Neural cell (in vitro differentiated cells): ENCODE measurements at regions not wholly inside any gene's neighbourhood (a gene's known extent, or its start where the extent isn't known, plus 50 kb on each side); places are given as distances from the start of the nearest gene placed in this dataset.

ENCODE experiments used
- H2AFZ ChIP-seq: fragments of 200-600, 300-800 bp; sonication (generic), shearing (Covaris generic); 2 replicates; pipeline ENCODE4 v1.6.0; 2014; ENCODE audit warnings: low read depth, mild to moderate bottlenecking, antibody characterized with exemption, low read length, moderate library complexity
- H3F3A ChIP-seq: fragments of 200-600 bp; shearing (Covaris generic); 2 replicates; pipeline ENCODE4 v1.6.1; 2016; ENCODE audit warnings: mild to moderate bottlenecking, moderate library complexity, mixed read lengths, antibody characterized with exemption, low read length; ENCODE audit not compliant: insufficient read depth, poor library complexity, severe bottlenecking
- H3K27ac ChIP-seq: fragments of 200-600, 300-800 bp; sonication (generic), shearing (Covaris generic); 2 replicates; pipeline ENCODE4 v1.5.1; 2014; ENCODE audit warnings: mild to moderate bottlenecking, low read length, moderate library complexity
- H3K27me3 ChIP-seq: fragments of 300-800, 200-600 bp; sonication (generic), shearing (Covaris generic); 2 replicates; pipeline ENCODE4 v1.6.0; 2014; ENCODE audit warnings: mild to moderate bottlenecking, low read depth, low read length, moderate library complexity; ENCODE audit not compliant: insufficient read depth
- H3K36me3 ChIP-seq: fragments of 300-800, 200-600 bp; sonication (generic), shearing (Covaris generic); 2 replicates; pipeline ENCODE4 v1.5.1; 2014; ENCODE audit warnings: mild to moderate bottlenecking, antibody characterized with exemption, low read length, moderate library complexity; ENCODE audit not compliant: insufficient read depth
- H3K4me2 ChIP-seq: fragments of 300-800, 200-600 bp; sonication (generic), shearing (Covaris generic); 2 replicates; pipeline ENCODE4 v1.6.0; 2014; ENCODE audit warnings: mild to moderate bottlenecking, low read length
- H3K4me3 ChIP-seq: fragments of 300-800, 200-600 bp; sonication (generic), shearing (Covaris generic); 2 replicates; pipeline ENCODE4 v1.5.1; 2014; ENCODE audit warnings: mild to moderate bottlenecking, low read length, moderate library complexity
- H3K79me2 ChIP-seq: fragments of 200-600 bp; shearing (Covaris generic); replicated peaks from 2 replicates; pipeline ENCODE4 v1.6.0; 2014; ENCODE audit warnings: mild to moderate bottlenecking, low read length, moderate library complexity; ENCODE audit not compliant: insufficient read depth
- H3K9ac ChIP-seq: fragments of 300-800, 200-600 bp; sonication (generic), shearing (Covaris generic); 2 replicates; pipeline ENCODE4 v1.6.1; 2016; ENCODE audit warnings: mild to moderate bottlenecking, low read length, mixed read lengths
- H3K9me2 ChIP-seq: fragments of 200-600 bp; shearing (Covaris generic); 2 replicates; pipeline ENCODE4 v1.6.1; 2016; ENCODE audit warnings: mild to moderate bottlenecking, low read length, mixed read lengths; ENCODE audit not compliant: insufficient read depth
- H3K9me3 ChIP-seq: fragments of 200-600, 300-800 bp; sonication (generic), shearing (Covaris generic); 2 replicates; pipeline ENCODE4 v1.6.1; 2016; ENCODE audit warnings: mild to moderate bottlenecking, mixed run types, low read length, moderate library complexity, mixed read lengths
- H4K20me1 ChIP-seq: fragments of 200-600 bp; shearing (Covaris generic); 2 replicates; pipeline ENCODE4 v1.6.1; 2016; ENCODE audit warnings: mild to moderate bottlenecking, mixed run types; ENCODE audit not compliant: insufficient read depth
- CTCF ChIP-seq: fragments of 450-650 bp; IDR thresholded peaks from 2 replicates; pipeline ENCODE4 v1.5.1; 2014; ENCODE audit warnings: antibody characterized with exemption, mild to moderate bottlenecking, moderate library complexity; ENCODE audit not compliant: poor library complexity, severe bottlenecking
- EP300 ChIP-seq: fragments of 450-650 bp; conservative IDR thresholded peaks from 2 replicates; pipeline ENCODE4 v1.6.1; 2014; ENCODE audit warnings: antibody characterized with exemption, mild to moderate bottlenecking, moderate library complexity; ENCODE audit not compliant: poor library complexity, severe bottlenecking
- EZH2 ChIP-seq: fragments of 200-600, 300-800 bp; shearing (Covaris generic), sonication (generic); IDR thresholded peaks from 2 replicates; pipeline ENCODE4 v1.6.1; 2014; ENCODE audit warnings: antibody characterized with exemption, low read length, borderline replicate concordance, mild to moderate bottlenecking; ENCODE audit not compliant: insufficient read depth, poor library complexity, severe bottlenecking
- MXI1 ChIP-seq: fragments of 450-650 bp; conservative IDR thresholded peaks from 2 replicates; pipeline ENCODE4 v1.6.1; 2014; ENCODE audit warnings: antibody characterized with exemption, mild to moderate bottlenecking; ENCODE audit not compliant: poor library complexity, severe bottlenecking
- POLR2AphosphoS5 ChIP-seq: IDR thresholded peaks from 2 replicates; pipeline ENCODE4 v1.6.1; 2012
- RAD21 ChIP-seq: fragments of 450-650 bp; conservative IDR thresholded peaks from 2 replicates; pipeline ENCODE4 v1.6.1; 2014; ENCODE audit warnings: antibody characterized with exemption, mild to moderate bottlenecking, moderate library complexity
- REST ChIP-seq: IDR thresholded peaks from 2 replicates; pipeline ENCODE4 v1.6.1; 2012; ENCODE audit warnings: borderline replicate concordance
- SMC3 ChIP-seq: fragments of 450-650 bp; conservative IDR thresholded peaks from 2 replicates; pipeline ENCODE4 v1.6.1; 2014; ENCODE audit warnings: antibody characterized with exemption, mild to moderate bottlenecking, moderate library complexity; ENCODE audit not compliant: poor library complexity
- TAF1 ChIP-seq: IDR thresholded peaks from 2 replicates; pipeline ENCODE4 v1.6.1; 2012; ENCODE audit warnings: low read depth

GRCh38 chr5:152838241-152838786 is 433.2 kb upstream of the NMUR2 start:
- no peaks in the 10 kb centered on the region for H3K9me2 ChIP-seq
- H3K9me3 ChIP-seq: no peaks in the 10 kb centered on the region
- H3K4me3 ChIP-seq: no peak overlapping the region
- no peak overlapping the region for H3K9ac ChIP-seq
- no peaks in the 10 kb centered on the region for H3K36me3 ChIP-seq
- H3K27me3 ChIP-seq: no peaks in the 10 kb centered on the region
- no peaks in the 10 kb centered on the region for H4K20me1 ChIP-seq
- H3F3A ChIP-seq: no peaks in the 10 kb centered on the region
- no peaks in the 10 kb centered on the region for H3K79me2 ChIP-seq
- no peak overlapping the region for H2AFZ ChIP-seq
- H3K4me2 ChIP-seq: no peak overlapping the region
- no peak overlapping the region for H3K27ac ChIP-seq
- TF ChIP-seq MXI1: no peak
- no peak for TF ChIP-seq TAF1
- no peak for TF ChIP-seq CTCF
- TF ChIP-seq EZH2: no peak
- no peak for TF ChIP-seq SMC3
- TF ChIP-seq POLR2AphosphoS5: no peak
- no peak for TF ChIP-seq RAD21
- TF ChIP-seq EP300: no peak
- TF ChIP-seq REST: no peak

GRCh38 chr5:152844713-152845112 is 439.6 kb upstream of the NMUR2 start:
- no peak for TF ChIP-seq SMC3
- TF ChIP-seq EZH2: no peak
- no peak for TF ChIP-seq REST
- TF ChIP-seq RAD21: no peak
- TF ChIP-seq EP300: no peak
- H3K27ac ChIP-seq: no peak overlapping the region

More at GRCh38 chr5:152844713-152845112, 439.6 kb upstream of the NMUR2 start:
- Histone ChIP-seq H3K9me2 (no peaks in the 10 kb centered on the region), H4K20me1 (no peaks in the 10 kb centered on the region), H3K36me3 (no peaks in the 10 kb centered on the region), H3K4me2 (no peak overlapping the region), H3F3A (no peaks in the 10 kb centered on the region), H3K27me3 (no peaks in the 10 kb centered on the region), H2AFZ (no peak overlapping the region), H3K9me3 (no peaks in the 10 kb centered on the region), H3K79me2 (no peaks in the 10 kb centered on the region), H3K4me3 (no peak overlapping the region), H3K9ac (no peak overlapping the region)
